Adrenal gland (tissue), 5 donors: ENCODE measurements at regions not wholly inside any gene's neighbourhood (a gene's known extent, or its start where the extent isn't known, plus 50 kb on each side); places are given as distances from the start of the nearest gene placed in this dataset.

Experiments
- POLR2A ChIP-seq, 2 donors: fragments of 450-650 bp; IDR thresholded peaks; one replicate each; pipeline ENCODE4 v1.6.1; 2017; ENCODE audit warnings: antibody characterized with exemption in 2 of 2, mild to moderate bottlenecking in 2 of 2, moderate library complexity in 1 of 2
- TF ChIP-seq, protein P1 (sequence below), 6 experiments: fragments of 450-650 bp in 4 of 6; fragments of 200-600 bp in 2 of 6; sonication (generic) in 1 of 6; IDR thresholded peaks; 1 replicate in 5 of 6; 2 replicates in 1 of 6; pipeline versions ENCODE4 v1.5.1 to v1.8.0; 2016 to 2021; ENCODE audit warnings: antibody characterized with exemption in 6 of 6, mild to moderate bottlenecking in 2 of 6, moderate library complexity in 1 of 6
- donor health status: DM: no; HTN: no; CAD: no.

DNA sequence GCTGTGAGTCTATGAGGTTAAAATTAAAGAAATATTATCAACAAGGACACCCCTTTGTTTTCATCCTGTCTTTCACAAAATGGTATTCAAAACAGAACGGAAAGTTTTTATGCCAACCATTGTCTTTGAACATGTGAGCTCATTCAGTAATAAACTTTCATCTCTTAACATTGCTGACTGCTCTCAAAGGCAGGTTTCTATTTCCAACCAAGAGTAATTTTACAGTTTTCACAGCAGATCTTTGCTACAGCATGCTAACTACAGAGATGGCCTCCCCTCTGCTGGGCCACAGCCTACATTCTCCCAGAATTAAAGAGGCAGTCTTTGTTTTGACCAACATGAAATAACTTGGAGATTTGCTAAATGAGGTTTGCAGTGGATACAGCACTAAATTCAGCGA, 101.5 kb downstream of the DMRT2 start:
- TF ChIP-seq, protein P1, sequence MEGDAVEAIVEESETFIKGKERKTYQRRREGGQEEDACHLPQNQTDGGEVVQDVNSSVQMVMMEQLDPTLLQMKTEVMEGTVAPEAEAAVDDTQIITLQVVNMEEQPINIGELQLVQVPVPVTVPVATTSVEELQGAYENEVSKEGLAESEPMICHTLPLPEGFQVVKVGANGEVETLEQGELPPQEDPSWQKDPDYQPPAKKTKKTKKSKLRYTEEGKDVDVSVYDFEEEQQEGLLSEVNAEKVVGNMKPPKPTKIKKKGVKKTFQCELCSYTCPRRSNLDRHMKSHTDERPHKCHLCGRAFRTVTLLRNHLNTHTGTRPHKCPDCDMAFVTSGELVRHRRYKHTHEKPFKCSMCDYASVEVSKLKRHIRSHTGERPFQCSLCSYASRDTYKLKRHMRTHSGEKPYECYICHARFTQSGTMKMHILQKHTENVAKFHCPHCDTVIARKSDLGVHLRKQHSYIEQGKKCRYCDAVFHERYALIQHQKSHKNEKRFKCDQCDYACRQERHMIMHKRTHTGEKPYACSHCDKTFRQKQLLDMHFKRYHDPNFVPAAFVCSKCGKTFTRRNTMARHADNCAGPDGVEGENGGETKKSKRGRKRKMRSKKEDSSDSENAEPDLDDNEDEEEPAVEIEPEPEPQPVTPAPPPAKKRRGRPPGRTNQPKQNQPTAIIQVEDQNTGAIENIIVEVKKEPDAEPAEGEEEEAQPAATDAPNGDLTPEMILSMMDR (IDR thresholded peaks at IDR 0.05), result no peak
- no peak for TF ChIP-seq POLR2A (IDR thresholded peaks at IDR 0.05)
